SJCRH30 (cell line): ENCODE measurements at regions not wholly inside any gene's neighbourhood (a gene's known extent, or its start where the extent isn't known, plus 50 kb on each side); places are given as distances from the start of the nearest gene placed in this dataset.

ENCODE experiments used
- DNase-seq, 2 experiments: peaks; one replicate each; pipeline ENCODE4 v3.0.0-alpha.2; 2015 to 2020
- H3K27ac ChIP-seq: fragments of 250-450 bp; sonication (Bioruptor Pico); 2 replicates; pipeline ENCODE4 v1.5.1; 2020; ENCODE audit warnings: mild to moderate bottlenecking, moderate library complexity
- H3K27me3 ChIP-seq: fragments of 250-450 bp; sonication (Bioruptor Pico); 2 replicates; pipeline ENCODE4 v1.5.1; 2020; ENCODE audit warnings: mild to moderate bottlenecking, moderate library complexity
- H3K36me3 ChIP-seq: fragments of 250-450 bp; sonication (Bioruptor Pico); 2 replicates; pipeline ENCODE4 v1.5.1; 2020; ENCODE audit warnings: mild to moderate bottlenecking, moderate library complexity
- H3K4me1 ChIP-seq: fragments of 250-450 bp; sonication (Bioruptor Pico); 2 replicates; pipeline ENCODE4 v1.5.1; 2020; ENCODE audit warnings: mild to moderate bottlenecking, moderate library complexity
- H3K4me3 ChIP-seq: fragments of 250-450 bp; sonication (Bioruptor Pico); 2 replicates; pipeline ENCODE4 v1.5.1; 2020; ENCODE audit warnings: mild to moderate bottlenecking, moderate library complexity
- H3K9me3 ChIP-seq: fragments of 250-450 bp; sonication (Bioruptor Pico); replicated peaks from 2 replicates; pipeline ENCODE4 v1.5.1; 2020; ENCODE audit warnings: mild to moderate bottlenecking, moderate library complexity

GRCh38 chr2:237025090-237025865 lies 60.4 kb upstream of the COPS8 start:
- H3K4me1 ChIP-seq, result peaks cover 5% of the 10 kb centered on the region; the same call in 1 of the 2 replicates
- DNase-seq, result no peak
- H3K36me3 ChIP-seq, result no peaks in the 10 kb centered on the region
- H3K27ac ChIP-seq, result no peak overlapping the region
- no peaks in the 10 kb centered on the region for H3K27me3 ChIP-seq
- H3K4me3 ChIP-seq, result no peak overlapping the region
- peaks cover 6% of the 10 kb centered on the region for H3K9me3 ChIP-seq

GRCh38 chr2:237026981-237027711 lies 58.5 kb upstream of the COPS8 start:
- no peaks in the 10 kb centered on the region for H3K36me3 ChIP-seq
- no peak overlapping the region; the same call in 1 of the 2 replicates for H3K27ac ChIP-seq
- peaks cover 6% of the 10 kb centered on the region for H3K9me3 ChIP-seq
- no peak overlapping the region for H3K4me3 ChIP-seq
- H3K4me1 ChIP-seq, result peaks cover 5% of the 10 kb centered on the region; the same call in 1 of the 2 replicates
- no peaks in the 10 kb centered on the region for H3K27me3 ChIP-seq
- DNase-seq, result peak; percentile 81 to 90

- H3K4me1 ChIP-seq, result peaks cover 5% of the 10 kb centered on the region; the same call in 1 of the 2 replicates
- no peak for DNase-seq
Observed at GRCh38 chr2:237027712-237028029, 58.0 kb upstream of the COPS8 start.

GRCh38 chr2:237030382-237030781 lies 55.3 kb upstream of the COPS8 start:
- Histone ChIP-seq H3K36me3 (no peaks in the 10 kb centered on the region), H3K27ac (no peak overlapping the region), H3K9me3 (no peaks in the 10 kb centered on the region), H3K4me1 (peaks cover 5% of the 10 kb centered on the region; the same call in 1 of the 2 replicates), H3K27me3 (no peaks in the 10 kb centered on the region), H3K4me3 (no peak overlapping the region)
- DNase-seq, result no peak

More at GRCh38 chr2:237027712-237028029, 58.0 kb upstream of the COPS8 start:
- H3K27ac ChIP-seq, result no peak overlapping the region
- no peaks in the 10 kb centered on the region for H3K36me3 ChIP-seq
- H3K9me3 ChIP-seq, result peaks cover 6% of the 10 kb centered on the region
- H3K4me3 ChIP-seq, result no peak overlapping the region
- H3K27me3 ChIP-seq, result no peaks in the 10 kb centered on the region

- no peaks in the 10 kb centered on the region for H3K4me1 ChIP-seq
- H3K27me3 ChIP-seq, result no peaks in the 10 kb centered on the region
- H3K9me3 ChIP-seq, result no peaks in the 10 kb centered on the region
- DNase-seq, result no peak
- H3K36me3 ChIP-seq, result no peaks in the 10 kb centered on the region
- H3K27ac ChIP-seq, result no peak overlapping the region
- no peak overlapping the region for H3K4me3 ChIP-seq
Observed at GRCh38 chr2:237033536-237034060, 52.1 kb upstream of the COPS8 start.

- H3K27ac ChIP-seq, result no peak overlapping the region
- H3K27me3 ChIP-seq, result no peaks in the 10 kb centered on the region
- H3K4me1 ChIP-seq, result no peaks in the 10 kb centered on the region
- H3K4me3 ChIP-seq, result no peak overlapping the region
- H3K36me3 ChIP-seq, result no peaks in the 10 kb centered on the region
- no peak for DNase-seq
- H3K9me3 ChIP-seq, result no peaks in the 10 kb centered on the region
Observed at GRCh38 chr2:237035781-237036475, 49.8 kb upstream of the COPS8 start.
